Upper lobe of right lung (tissue), 1 donor: ENCODE measurements at regions not wholly inside any gene's neighbourhood (a gene's known extent, or its start where the extent isn't known, plus 50 kb on each side); places are given as distances from the start of the nearest gene placed in this dataset.
A peak's percentile ranks its signal among the peaks of the same experiment; 100 is the strongest.

Experiments used
- ATAC-seq: fragments of 200-7000 bp; cut with Tn5 transposase; one replicate; pipeline ENCODE4 v1.9.1; 2020; ENCODE audit warnings: mild to moderate bottlenecking, moderate library complexity
- DNase-seq: peaks from one replicate; pipeline ENCODE4 v3.0.0-alpha.2; 2020
- H3K27ac ChIP-seq: fragments of 200-600 bp; one replicate; pipeline ENCODE4 v1.8.0; 2022
- H3K27me3 ChIP-seq: fragments of 200-600 bp; one replicate; pipeline ENCODE4 v1.8.0; 2022; ENCODE audit warnings: mild to moderate bottlenecking
- H3K36me3 ChIP-seq: fragments of 200-600 bp; one replicate; pipeline ENCODE4 v1.8.0; 2022
- H3K4me1 ChIP-seq: fragments of 200-600 bp; one replicate; pipeline ENCODE4 v1.8.0; 2022
- H3K4me3 ChIP-seq: fragments of 200-600 bp; one replicate; pipeline ENCODE4 v1.8.0; 2022; ENCODE audit warnings: mild to moderate bottlenecking
- H3K9me3 ChIP-seq: fragments of 200-600 bp; one replicate; pipeline ENCODE4 v1.8.0; 2022
- intact Hi-C: fragments of 100-400 bp; cut with DNase I; formaldehyde crosslinking; loops from one replicate; pipeline ENCODE4 v1.11.0; 2022
- TF ChIP-seq, protein P1 (sequence below): fragments of 200-600 bp; IDR thresholded peaks from one replicate; pipeline ENCODE4 v1.8.0; 2022; ENCODE audit warnings: antibody characterized with exemption
- donor health status: DM: no; HTN: yes; CAD: no; lungs with severe emphysema.

DNA sequence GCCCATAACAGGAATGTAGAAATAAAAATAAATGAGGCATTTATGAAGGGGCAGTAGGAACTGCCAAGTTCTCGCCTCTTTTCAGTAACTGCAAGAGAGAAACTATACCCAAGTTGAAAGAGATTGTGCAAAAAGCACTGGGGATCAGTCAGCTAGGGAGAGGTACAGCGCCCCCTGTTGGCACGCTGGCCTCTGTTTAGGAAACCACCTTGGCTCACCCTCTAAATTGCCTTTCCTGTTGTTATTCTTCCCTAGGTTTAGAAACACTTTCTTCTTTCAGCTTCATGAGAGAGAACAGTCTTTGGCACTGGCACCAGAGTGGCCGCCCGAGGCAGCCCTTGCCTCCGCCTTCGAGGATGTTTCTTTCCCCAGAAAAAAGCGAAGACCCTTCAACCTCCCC, 348.5 kb downstream of the MID1IP1 start:
- Histone ChIP-seq H3K4me1 (no peaks in the 10 kb centered on the region), H3K9me3 (no peaks in the 10 kb centered on the region), H3K27me3 (no peaks in the 10 kb centered on the region), H3K36me3 (no peaks in the 10 kb centered on the region), H3K27ac (no peak overlapping the region), H3K4me3 (no peak overlapping the region)
- DNase-seq (peak; percentile 87), ATAC-seq (peak; percentile 92)
- TF ChIP-seq, protein P1, sequence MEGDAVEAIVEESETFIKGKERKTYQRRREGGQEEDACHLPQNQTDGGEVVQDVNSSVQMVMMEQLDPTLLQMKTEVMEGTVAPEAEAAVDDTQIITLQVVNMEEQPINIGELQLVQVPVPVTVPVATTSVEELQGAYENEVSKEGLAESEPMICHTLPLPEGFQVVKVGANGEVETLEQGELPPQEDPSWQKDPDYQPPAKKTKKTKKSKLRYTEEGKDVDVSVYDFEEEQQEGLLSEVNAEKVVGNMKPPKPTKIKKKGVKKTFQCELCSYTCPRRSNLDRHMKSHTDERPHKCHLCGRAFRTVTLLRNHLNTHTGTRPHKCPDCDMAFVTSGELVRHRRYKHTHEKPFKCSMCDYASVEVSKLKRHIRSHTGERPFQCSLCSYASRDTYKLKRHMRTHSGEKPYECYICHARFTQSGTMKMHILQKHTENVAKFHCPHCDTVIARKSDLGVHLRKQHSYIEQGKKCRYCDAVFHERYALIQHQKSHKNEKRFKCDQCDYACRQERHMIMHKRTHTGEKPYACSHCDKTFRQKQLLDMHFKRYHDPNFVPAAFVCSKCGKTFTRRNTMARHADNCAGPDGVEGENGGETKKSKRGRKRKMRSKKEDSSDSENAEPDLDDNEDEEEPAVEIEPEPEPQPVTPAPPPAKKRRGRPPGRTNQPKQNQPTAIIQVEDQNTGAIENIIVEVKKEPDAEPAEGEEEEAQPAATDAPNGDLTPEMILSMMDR: peak; percentile 76
- intact Hi-C loops: no loop called here

DNA sequence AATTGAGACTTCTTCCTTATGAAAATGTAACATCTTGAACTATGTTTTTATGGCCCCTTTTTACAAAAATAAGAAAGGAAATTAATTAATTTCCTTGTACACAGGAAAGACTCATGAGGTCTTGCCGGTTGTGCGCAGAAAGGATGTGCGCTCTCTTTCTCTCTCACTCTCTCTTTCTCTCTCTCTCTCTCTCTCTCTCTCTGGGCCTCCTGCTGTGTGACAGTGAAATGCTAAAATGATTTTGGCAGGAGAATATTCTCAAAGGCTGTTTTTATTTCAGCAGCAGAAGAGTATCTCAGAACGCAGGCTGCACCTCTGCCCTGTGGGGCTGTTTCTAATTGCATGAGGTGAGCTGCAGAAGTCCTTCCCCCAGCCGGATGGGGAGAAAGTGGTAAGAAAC, 349.0 kb downstream of the MID1IP1 start:
- intact Hi-C loops: no loop called here
- ATAC-seq: no peak
- Histone ChIP-seq H3K36me3 (no peaks in the 10 kb centered on the region), H3K27me3 (no peaks in the 10 kb centered on the region), H3K27ac (no peak overlapping the region), H3K4me3 (no peak overlapping the region), H3K4me1 (no peaks in the 10 kb centered on the region), H3K9me3 (no peaks in the 10 kb centered on the region)
- TF ChIP-seq, protein P1: no peak
- DNase-seq: no peak

DNA sequence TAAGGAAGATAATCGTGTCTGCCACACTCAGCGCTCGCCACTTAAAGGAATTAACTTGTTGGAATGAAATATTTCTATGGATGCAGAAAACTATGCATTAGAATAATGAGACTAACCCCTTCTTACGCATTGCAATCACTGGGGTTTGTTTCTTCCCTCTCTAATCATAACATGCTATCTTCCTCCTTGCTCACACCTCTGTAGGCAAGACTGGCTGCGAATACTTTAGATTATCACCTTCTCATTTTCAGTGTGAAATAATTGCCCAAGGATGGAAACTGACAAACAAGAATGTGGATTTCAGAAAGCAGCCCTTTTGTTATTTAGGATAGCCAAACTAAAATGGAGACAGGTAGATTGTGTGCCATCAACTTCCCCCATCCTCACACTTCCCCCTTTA, 349.4 kb downstream of the MID1IP1 start:
- ATAC-seq: no peak
- intact Hi-C loops: no loop called here

DNA sequence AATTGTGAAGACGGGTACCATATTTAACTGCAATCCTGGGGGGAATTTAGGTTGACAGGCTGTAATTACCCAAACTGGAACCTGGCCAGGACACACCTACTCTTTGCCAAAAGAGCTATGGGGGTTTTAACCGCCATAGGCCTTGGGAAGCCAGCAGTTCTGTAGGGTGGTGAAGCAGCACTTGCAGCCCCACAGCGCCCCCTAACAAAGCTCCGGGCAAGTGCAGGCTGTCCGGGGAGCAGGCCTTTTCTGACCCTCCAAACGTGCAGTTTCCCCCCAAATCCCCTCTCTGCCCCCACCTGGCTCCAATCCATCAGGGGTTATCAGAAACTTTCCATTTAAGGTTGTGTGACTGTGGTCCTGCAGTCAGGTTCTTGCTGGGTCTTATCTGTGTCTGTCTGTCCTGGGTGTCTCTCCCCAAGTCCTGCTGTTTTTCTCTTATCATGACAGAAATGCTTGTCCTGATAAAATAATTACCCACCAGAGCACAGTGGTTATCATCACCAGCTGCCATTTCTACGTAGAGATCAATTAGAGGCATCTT, 350.9 kb downstream of the MID1IP1 start:
- no peaks in the 10 kb centered on the region for H3K27me3 ChIP-seq
- H3K4me1 ChIP-seq: no peaks in the 10 kb centered on the region
- intact Hi-C loops: no loop called here
- ATAC-seq: peak; percentile 81
- no peaks in the 10 kb centered on the region for H3K36me3 ChIP-seq
- peak; percentile 73 for DNase-seq
- TF ChIP-seq, protein P1: peak; percentile 41
- H3K27ac ChIP-seq: no peak overlapping the region
- H3K4me3 ChIP-seq: no peak overlapping the region
- no peaks in the 10 kb centered on the region for H3K9me3 ChIP-seq

More for the DNA sequence above, 349.4 kb downstream of the MID1IP1 start:
- H3K4me3 ChIP-seq: no peak overlapping the region
- no peaks in the 10 kb centered on the region for H3K27me3 ChIP-seq
- H3K27ac ChIP-seq: no peak overlapping the region
- H3K36me3 ChIP-seq: no peaks in the 10 kb centered on the region
- H3K4me1 ChIP-seq: no peaks in the 10 kb centered on the region
- TF ChIP-seq, protein P1: no peak
- no peak for DNase-seq
- no peaks in the 10 kb centered on the region for H3K9me3 ChIP-seq

DNA sequence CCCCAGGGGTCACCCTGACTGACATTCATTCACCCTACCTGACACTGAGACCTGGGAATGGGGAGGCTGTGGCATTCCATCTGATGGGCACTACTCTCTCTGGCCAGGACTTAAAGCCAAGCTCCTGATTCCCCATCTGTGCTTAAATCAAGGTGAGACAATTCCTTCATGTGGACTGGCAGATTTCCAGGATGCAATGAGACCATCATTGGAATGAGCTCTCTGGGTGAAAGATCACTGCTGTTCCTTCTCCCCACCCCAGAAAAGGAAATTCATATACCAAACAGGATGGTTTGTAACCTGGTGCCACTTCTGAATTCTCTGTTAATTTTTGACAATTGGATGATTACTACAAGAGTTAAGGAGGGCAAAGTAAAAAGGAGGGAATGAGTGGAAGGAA, 354.8 kb downstream of the MID1IP1 start:
- TF ChIP-seq, protein P1: no peak
- Histone ChIP-seq H3K9me3 (no peaks in the 10 kb centered on the region), H3K4me3 (no peak overlapping the region), H3K27me3 (no peaks in the 10 kb centered on the region), H3K4me1 (no peaks in the 10 kb centered on the region), H3K36me3 (no peaks in the 10 kb centered on the region), H3K27ac (no peak overlapping the region)
- DNase-seq (no peak), ATAC-seq (no peak)
- intact Hi-C loops: no loop called here

DNA sequence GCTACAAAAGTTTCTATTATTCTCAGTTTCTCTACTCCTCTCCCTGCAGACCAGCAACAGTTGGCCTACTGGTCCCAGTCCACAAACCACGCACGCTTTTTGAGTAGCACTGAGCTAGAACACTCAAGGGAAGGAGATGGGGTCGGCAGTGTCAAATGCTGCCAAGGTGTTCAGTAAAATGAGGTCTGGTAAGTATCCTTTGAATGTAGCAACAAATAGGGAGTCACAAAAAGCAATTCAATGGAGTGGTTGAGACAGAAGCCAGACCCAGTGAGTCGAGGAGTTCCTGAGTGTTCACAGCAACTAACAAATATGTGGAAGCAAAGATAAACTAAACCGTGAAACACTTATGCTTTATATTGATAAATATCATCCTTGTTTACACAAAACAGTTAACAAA, 355.7 kb downstream of the MID1IP1 start:
- H3K27ac ChIP-seq: no peak overlapping the region
- TF ChIP-seq, protein P1: no peak
- DNase-seq: no peak
- no peak overlapping the region for H3K4me3 ChIP-seq
- ATAC-seq: no peak
- no peaks in the 10 kb centered on the region for H3K9me3 ChIP-seq
- H3K4me1 ChIP-seq: no peaks in the 10 kb centered on the region
- no peaks in the 10 kb centered on the region for H3K36me3 ChIP-seq
- intact Hi-C loops: no loop called here
- H3K27me3 ChIP-seq: no peaks in the 10 kb centered on the region
